Skin epidermis (tissue), 12 donors: ENCODE measurements at regions not wholly inside any gene's neighbourhood (a gene's known extent, or its start where the extent isn't known, plus 50 kb on each side); places are given as distances from the start of the nearest gene placed in this dataset.
A peak's percentile ranks its signal among the peaks of the same experiment; 100 is the strongest.
"Not testable (repeated sequence)": the region's sequence is repeated elsewhere in the genome, so short reads cannot be mapped to it uniquely, and the experiment has no call there.

ENCODE experiments used
- H3K27ac ChIP-seq, 21 experiments: fragments of 200-600 bp; sonication (generic) in 11 of 21; one replicate each; pipeline ENCODE4 v1.5.0; 2020; ENCODE audit warnings: mild to moderate bottlenecking in 3 of 21, inconsistent platforms in 2 of 21, moderate library complexity in 2 of 21
- H3K4me3 ChIP-seq, 7 experiments: fragments of 200-600 bp; sonication (generic) in 2 of 7; one replicate each; pipeline ENCODE4 v1.5.0; 2020; ENCODE audit warnings: inconsistent platforms in 2 of 7, mild to moderate bottlenecking in 2 of 7, moderate library complexity in 1 of 7

DNA sequence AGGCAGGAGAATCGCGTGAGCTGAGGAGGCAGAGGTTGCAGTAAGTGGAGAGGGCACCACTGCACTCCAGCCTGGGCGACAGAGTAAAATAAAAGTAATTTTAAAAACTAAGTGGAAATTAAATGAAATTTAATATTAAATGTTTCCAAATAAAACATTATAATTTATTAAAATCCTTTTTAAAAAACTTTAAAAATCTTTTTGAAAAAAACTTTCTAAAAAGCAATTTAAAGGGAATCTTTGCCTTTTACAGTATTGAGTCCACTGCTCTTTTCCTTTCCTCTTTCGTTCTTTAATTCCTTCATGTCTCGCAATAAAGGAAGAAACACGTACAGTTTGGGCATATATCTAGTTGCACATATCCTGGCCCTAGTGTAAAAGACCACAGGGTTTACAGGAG is 77.8 kb upstream of the DMRT1 start:
- Histone ChIP-seq H3K4me3 (peak overlapping the region in 1 of 7 experiments; percentile 11), H3K27ac (no peak overlapping the region)

DNA sequence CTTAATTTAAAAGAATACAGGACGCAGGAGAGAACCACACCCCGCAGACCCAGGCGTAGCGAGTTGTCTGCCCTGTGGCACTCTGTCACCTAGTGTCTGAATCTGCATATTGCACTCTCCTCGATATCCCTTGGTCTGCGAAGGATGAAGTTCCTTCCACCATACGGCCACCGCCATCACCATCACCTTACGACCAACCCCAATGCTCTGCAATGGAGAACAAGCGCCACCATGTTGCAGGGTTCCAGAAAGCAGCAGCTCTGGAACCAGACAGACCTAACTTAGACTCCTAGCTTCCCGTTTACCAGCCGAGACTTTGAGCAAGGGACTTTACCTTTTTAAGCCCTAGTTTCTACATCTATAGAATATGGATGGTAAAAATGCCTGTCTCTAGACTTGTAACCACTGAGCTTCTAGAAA is 77.4 kb upstream of the DMRT1 start:
- peak overlapping the region in 1 of 7 experiments; percentile 11 for H3K4me3 ChIP-seq
- no peak overlapping the region for H3K27ac ChIP-seq

DNA sequence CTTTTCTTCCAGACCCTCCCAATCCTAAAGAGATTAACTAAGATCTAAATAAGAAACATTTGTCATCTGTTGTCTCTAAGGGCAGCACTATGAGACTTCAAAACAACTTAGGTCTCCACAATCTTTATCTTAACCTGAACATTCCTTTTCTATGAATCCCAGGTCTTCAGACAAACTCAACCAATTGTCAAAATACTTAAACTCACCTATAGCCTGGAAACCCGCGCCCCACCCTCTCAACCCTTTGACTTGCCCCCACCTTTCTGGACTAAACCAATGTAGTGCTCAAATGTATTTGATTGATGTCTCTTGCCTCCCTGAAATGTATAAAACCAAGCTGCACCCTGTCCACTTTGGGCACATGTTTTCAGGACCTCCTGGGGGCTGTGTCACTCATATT is 76.5 kb upstream of the DMRT1 start:
- H3K27ac ChIP-seq, result no peak overlapping the region
- H3K4me3 ChIP-seq, result no peak overlapping the region

DNA sequence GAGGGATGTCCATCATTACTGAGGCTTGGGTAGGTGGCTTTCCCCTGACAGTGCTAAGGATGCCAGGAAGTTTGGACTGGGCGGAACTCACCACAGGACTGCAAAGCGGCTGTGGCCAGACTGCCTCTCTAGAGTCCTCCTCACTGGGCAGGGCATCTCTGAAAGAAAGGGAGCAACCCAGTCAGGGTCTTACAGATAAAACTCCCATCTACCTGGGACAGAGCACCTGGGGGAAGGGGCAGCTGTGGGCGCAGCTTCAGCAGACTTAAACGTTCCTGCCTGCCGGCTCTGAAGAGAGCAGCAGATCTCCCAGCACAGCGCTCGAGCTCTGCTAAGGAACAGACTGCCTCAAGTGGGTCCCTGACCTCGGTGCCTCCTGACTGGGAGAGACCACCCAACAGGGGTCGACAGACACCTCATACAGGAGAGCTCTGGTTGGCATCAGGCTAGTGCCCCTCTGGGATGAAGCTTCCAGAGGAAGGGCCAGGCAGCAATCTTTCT is 74.4 kb upstream of the DMRT1 start:
- H3K27ac ChIP-seq, H3K4me3 ChIP-seq: not testable (repeated sequence)

DNA sequence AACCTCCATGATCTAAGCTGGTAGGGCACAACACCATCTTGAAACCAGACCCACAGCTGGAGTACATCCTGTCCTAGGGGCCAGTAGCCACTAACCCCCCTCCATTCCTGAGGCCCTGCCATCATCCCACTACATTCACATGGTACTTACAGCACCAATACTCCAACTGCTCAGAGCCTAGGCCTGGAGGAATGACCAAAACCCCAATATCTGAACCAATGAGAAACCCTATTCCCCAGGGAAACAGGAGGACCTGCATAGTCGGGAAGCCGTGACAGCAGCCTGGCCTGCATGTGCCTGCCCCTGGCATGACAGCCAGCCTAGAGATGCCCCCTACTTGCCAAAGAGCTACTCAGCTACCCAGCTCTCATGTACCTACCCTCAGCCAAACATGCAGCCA is 65.4 kb upstream of the DMRT1 start:
- H3K27ac ChIP-seq, result no peak overlapping the region
- H3K4me3 ChIP-seq, result no peak overlapping the region

DNA sequence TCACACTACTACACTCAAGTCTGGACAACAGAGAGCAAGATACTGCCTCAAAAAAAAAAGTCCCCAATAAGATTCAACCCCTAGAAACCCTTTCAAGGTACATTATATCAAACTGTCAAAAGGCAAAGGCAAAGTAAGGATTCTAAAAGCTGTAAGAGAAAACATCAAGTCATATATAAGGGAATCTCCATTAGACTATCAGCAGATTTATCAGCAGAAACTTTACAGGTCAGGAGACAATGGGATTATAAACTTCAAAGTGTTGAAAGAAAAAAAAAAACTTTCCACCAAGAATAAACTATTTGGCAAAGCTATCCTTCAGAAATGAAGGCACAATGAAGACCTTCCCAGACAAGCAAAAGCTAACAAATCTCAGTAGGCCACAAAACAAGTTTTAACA is 63.5 kb upstream of the DMRT1 start:
- Histone ChIP-seq H3K27ac (no peak overlapping the region), H3K4me3 (no peak overlapping the region)

DNA sequence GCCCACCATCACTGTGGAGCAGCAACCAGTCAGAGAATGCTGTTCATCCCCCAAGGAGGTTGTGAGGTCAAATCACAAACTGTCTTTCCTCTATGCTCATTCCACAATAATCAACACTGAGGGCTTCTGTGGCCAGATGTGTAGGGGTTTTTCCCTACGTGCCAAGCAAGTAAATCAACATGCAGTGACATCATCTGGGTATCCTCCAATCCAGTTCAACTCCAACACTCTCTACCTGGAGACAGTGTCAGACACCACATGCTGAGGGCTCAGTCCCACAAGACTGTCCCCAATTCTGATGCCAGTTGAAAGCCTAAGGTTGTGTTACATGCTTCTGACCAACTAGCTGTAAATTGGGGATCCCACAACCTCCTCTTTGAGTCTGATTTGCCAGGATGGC is 57.3 kb upstream of the DMRT1 start:
- no peak overlapping the region for H3K4me3 ChIP-seq
- no peak overlapping the region for H3K27ac ChIP-seq

DNA sequence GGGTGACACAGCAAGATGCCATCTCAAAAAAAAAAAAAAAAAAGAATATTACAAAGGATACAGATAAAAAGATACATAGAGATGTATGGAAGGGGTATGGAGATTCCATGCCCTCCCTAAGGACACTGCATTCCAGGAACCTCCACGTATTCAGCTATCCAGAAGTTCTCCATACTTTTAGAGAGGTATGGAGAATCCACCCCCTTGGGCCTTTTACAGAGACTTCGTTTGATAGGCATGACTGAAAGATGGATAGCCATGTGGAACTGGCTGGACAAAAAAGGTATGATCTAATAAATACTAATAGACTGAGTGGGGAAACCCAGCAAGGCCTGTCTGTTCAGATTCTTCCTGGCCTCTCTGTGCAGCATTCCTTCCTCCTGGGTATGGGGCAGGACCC is 56.6 kb upstream of the DMRT1 start:
- H3K4me3 ChIP-seq, result no peak overlapping the region
- no peak overlapping the region for H3K27ac ChIP-seq

DNA sequence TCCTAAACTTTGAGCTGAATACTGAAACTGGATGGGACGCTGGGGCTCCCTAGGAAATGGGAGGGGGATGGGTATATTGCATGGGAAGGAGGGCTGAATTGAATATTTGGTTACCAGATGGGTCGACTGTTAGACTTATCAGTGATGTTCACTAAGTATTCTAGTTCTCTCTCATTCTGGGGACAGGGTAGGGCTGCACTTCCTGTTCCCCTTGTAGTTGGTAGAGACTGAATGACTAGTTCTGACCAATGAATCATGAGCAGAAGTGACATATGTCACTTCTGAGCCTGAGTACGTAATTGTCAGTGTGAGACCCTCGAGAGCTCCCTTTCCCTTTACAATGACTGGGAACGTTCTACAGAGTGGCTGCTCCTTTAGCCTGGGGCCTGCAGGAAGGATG is 55.5 kb upstream of the DMRT1 start:
- H3K4me3 ChIP-seq, result no peak overlapping the region
- H3K27ac ChIP-seq, result no peak overlapping the region

DNA sequence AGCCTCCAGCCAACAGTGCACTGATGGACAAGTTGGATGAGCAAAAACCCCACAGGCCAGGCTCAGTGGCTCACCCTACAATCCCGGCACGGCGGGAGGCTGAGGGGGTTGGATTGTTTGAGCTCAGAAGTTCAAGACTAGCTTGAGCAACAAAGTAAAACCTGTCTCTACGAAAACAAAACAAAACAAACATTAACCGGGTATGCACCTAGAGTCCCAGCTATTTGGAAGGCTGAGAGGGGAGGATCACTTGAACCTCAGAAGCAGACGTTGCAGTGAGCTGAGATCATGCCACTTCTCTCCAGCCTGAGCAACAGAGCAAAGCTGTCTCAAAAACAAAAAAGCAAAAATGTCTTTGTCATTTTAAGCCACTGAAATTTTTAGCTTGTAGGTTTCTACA is 55.1 kb upstream of the DMRT1 start:
- Histone ChIP-seq H3K27ac (no peak overlapping the region), H3K4me3 (no peak overlapping the region)

DNA sequence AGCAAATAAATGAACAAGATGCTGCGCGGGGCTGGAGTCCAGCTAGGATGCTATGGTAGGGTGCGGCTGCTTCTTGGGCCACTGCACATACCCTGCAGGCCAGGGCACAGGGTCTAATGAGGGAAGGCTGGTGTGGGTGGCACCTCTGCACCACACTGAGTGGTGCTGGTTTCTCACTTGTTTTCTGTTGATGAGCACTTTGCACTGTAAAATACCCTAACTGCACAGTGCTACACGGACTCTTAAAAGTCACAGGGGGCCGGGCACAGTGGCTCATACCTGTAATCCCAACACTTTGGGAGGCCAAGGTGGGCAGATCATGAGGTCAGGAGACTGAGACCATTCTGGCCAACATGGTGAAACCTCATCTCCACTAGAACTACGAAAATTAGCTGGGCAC is 52.7 kb upstream of the DMRT1 start:
- Histone ChIP-seq H3K27ac (no peak overlapping the region), H3K4me3 (no peak overlapping the region)
